ENCODE measurements at regions not wholly inside any gene's neighbourhood (a gene's known extent, or its start where the extent isn't known, plus 50 kb on each side); places are given as distances from the start of the nearest gene placed in this dataset.

GRCh38 chr3:178172121-178172520 lies 364.1 kb upstream of the KCNMB2 start:
- TF ChIP-seq CTCF (IDR thresholded peaks at IDR 0.05), result no peak
- TF ChIP-seq POLR2A (IDR thresholded peaks at IDR 0.05), result no peak

All from thyroid gland (tissue), 4 donors.